ENCODE measurements at regions not wholly inside any gene's neighbourhood (a gene's known extent, or its start where the extent isn't known, plus 50 kb on each side); places are given as distances from the start of the nearest gene placed in this dataset.

DNA sequence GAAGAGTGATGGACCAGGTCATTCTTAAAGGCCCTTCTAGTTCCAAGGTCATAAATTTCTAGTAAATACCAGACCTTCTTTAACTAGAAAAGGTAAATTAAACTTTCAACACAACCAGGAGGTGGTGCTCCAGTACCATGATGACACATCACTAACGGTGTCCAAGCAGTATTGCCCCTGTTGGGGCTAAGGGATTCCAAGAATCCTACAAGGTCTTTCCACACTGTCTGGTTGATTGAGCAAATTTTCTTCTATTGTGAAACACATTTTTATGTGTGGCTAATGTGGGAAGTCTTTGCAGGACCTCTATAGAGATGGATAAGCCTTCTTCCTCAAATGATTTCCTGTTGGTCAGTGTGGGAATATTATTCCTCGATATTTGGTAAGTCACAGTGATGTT lies 459.6 kb upstream of the PAPPA start:
- DNase-seq (ENCODE audit: extremely low read depth in 1 of 11, low read depth in 9 of 11, low spot score in 4 of 11), result peak in 1 of 11 donors; percentile 3

DNA sequence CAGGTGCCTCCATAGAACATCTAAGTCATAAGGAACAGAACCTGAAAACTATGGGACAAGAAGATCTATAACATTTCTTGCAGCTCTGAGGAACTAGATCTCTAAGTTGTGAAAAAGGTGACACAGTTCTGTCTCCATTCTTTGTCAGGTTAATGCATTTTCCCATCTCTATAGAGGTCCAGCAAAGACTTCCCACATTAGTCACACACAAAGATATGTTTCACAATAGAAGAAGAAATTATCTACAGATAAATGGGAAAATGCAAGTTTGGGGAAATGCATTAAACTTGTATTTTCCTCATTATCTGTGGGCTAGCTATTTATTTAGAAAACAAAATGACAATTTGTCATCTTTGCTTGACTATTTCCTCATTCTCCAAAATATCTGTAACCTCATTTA lies 458.6 kb upstream of the PAPPA start:
- DNase-seq (ENCODE audit: extremely low read depth in 1 of 11, low read depth in 9 of 11, low spot score in 4 of 11), result no peak

DNA sequence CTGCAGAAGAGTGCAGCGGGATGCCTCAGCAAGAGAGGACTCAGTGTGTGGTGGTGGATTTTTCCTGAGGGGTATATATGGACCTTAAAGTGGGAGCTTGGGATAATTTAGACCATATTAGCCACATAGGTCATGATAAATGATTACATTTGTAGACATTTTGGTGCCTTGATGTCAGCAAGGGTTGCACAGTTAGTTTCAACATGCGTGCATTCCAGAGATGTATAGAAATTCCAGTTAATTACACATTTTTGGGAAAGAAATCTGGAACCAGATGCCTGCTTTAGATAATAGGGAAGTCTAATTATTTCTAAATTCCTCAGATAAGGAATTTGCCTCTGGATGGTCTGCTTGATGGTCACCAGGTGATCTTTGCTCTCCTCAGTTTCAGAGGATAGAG lies 440.6 kb upstream of the PAPPA start:
- no peak for DNase-seq (ENCODE audit: extremely low read depth in 1 of 11, low read depth in 9 of 11, low spot score in 4 of 11)

DNA sequence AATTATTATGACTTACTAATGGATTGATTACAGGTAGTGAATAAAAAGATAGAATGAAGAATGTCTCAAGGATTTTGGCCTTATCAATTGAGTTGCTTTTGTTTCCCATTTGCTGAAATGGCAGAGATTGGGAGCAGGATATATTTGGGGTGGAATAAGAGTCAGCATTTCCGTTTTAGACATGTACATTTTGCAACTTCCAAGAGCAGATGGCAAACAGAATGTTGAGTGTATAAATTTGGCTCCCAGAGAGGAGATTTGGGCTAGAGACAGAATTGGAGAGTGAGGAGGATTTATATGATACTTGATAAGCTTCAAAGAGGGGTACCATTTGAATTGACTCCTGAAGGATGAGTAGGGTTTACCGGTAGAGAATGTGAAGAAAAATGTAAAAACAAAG lies 437.9 kb upstream of the PAPPA start:
- no peak for DNase-seq (ENCODE audit: extremely low read depth in 1 of 11, low read depth in 9 of 11, low spot score in 4 of 11)

DNA sequence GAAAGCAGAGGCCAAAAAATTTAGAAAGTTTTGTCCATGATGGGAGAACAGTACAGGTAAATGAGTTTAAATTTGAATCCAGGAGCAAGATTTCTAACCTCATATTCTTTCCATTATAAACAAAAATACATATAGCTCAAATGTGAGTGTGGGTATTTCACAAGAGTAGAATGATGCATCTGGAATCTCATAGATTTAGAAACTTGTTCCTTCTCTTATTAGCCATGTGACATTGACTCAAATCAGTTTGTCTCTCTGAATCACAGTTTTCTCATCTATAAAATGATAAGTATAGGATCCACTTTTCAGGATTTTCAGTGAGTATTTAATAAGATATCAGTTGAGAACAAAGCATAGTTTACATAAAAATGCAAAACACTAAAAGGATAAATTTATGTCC lies 436.3 kb upstream of the PAPPA start:
- no peak for DNase-seq (ENCODE audit: extremely low read depth in 1 of 11, low read depth in 9 of 11, low spot score in 4 of 11)

DNA sequence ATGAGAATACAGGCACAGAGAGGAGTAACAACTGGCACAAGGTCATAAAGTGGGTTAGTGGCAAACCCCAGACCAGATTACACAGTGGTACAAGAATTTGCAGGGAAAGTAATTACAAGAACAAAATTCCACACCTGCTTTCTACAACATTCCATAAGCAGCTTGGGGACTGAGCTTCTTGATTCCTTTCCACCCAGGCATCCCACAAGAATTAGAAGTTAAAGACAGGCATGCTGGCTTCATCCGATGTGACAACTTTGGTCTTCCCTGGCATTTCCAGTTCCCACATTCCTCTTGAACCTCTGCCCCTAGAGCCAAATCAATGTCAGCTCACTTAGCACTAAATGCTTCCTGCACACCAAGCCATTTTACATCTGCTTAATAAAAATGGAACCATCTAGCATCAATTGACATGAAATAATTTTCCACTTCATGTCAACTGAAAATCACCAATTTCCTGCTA lies 435.8 kb upstream of the PAPPA start:
- DNase-seq (ENCODE audit: extremely low read depth in 1 of 11, low read depth in 9 of 11, low spot score in 4 of 11), result no peak

DNA sequence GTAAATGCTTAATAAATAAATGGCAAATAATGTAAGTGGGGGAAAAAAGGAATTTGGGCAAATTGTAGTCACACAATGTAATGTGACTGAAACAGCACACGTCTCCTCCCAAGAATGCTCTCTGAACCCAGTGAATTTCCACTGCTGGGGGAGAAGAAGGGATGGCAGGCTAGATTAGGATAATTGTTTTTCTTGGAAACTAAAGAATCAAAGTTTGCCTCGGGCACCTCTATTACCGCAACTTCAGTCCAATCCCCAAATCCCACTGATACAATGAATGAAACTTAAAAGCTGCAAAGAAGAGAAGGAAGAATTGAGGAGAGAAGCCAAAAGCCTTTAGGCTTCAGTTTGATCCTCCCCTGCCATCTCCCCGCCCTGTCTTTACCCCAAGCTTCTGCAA lies 423.2 kb upstream of the PAPPA start:
- no peak for DNase-seq (ENCODE audit: extremely low read depth in 1 of 11, low read depth in 9 of 11, low spot score in 4 of 11)

DNA sequence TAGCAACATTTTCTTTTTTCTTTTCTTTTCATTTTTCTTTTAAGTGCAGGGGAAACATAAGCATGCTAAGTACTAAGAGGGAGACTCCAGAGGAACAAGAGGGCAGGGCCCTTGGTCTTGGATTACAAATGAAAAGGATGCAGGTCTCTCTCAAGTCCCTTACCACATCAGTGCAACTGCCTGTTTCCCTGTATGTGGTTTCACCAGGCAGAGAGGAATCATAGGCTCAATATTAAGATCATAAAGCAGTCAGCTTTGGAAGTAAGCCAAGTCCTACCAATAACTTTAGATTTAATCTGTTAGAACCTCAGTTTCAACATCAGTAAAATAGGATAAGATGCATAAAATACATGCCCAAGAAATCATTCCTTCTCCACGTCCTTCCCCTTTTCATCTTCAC lies 422.7 kb upstream of the PAPPA start:
- no peak for DNase-seq (ENCODE audit: extremely low read depth in 1 of 11, low read depth in 9 of 11, low spot score in 4 of 11)

DNA sequence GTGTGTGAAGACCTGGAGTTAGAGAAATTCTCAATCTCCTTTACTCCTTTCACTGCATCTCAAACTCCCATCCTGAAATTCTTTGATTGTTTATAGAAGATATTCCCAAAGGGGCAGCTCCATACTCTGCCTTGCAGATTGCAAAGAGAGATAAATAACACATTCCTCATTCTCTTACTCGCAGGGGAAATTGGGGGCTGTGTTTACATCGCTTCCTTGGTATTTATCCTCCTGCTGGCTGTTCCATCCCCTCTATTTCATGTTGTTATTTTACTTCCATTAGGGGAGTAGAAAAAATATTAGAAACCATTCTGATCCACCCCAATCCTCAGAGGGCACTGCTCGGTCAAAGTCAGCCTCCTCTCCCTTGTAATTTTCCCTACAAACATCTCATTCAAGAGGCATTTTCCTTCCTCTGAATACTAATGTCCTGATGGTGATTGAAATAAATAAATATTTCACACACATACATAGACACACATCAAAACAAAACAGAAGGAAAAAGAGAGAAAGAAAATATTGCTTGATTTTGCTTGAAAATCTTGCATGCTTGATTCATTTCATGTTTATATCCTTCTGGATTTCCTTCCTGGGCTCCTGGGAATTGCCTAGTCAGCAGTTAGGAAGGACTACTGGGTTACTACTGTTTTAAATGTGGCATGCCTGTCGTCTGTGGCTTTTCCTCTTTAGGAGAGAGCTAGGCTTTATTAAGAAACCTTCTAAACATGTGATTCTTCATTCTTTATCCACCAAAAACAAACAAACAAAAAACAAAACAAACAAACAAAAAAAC lies 420.1 kb upstream of the PAPPA start:
- DNase-seq (ENCODE audit: extremely low read depth in 1 of 11, low read depth in 9 of 11, low spot score in 4 of 11), result no peak

DNA sequence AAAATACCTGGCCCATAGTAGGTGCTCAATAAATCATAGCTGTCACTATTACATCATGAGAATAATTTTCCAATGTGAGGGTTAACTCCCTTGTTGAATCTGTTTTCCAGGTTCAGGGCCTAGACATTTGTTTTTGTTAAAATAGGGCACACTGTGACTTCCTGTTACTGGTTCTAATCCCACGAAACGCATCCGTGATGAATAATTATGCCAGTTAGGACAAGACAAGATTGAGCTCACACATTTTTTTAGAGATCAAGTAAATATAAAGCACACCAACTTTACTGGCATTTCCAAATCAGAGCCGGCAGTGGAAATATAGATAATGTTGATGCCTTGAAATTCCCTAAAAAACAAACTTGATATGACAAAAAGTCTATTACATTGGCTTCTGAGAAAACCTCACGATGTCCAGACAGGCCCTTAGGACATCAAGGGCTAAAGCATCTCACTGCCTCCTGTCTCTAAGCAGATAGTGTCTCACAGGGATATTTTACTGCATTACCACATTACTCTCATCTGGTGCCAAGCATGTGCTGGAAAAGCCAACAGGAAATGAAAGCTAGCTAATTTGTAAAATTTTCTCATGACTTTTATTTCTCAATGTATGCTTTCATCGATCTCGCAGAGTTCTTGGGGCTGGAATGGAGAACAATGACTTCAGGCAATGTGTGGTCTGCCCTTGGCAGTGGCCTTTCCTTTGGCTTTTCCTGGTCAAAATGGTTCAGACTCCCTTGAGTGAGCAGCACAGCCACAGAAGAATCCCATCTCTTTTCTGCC lies 414.3 kb upstream of the PAPPA start:
- DNase-seq (ENCODE audit: extremely low read depth in 1 of 11, low read depth in 9 of 11, low spot score in 4 of 11), result no peak

DNA sequence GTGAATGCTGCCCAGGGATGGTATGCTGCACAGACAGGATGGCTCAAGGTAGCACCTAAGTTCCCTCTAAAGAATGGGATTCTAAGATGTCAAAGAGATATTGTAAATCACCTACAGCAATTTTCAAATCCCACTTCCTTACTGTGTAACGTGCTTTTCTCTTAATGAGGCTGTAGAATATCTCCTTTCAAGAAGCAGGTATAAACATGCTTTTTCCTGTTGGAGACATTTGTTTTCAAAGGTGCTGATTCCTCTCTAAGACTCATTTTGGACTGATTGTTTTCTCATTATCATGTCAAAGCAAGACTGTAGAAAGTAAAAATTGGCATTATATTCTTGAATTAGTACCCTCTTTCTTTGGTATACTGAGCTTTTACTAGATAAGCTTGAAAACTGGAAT lies 412.6 kb upstream of the PAPPA start:
- no peak for DNase-seq (ENCODE audit: extremely low read depth in 1 of 11, low read depth in 9 of 11, low spot score in 4 of 11)

DNA sequence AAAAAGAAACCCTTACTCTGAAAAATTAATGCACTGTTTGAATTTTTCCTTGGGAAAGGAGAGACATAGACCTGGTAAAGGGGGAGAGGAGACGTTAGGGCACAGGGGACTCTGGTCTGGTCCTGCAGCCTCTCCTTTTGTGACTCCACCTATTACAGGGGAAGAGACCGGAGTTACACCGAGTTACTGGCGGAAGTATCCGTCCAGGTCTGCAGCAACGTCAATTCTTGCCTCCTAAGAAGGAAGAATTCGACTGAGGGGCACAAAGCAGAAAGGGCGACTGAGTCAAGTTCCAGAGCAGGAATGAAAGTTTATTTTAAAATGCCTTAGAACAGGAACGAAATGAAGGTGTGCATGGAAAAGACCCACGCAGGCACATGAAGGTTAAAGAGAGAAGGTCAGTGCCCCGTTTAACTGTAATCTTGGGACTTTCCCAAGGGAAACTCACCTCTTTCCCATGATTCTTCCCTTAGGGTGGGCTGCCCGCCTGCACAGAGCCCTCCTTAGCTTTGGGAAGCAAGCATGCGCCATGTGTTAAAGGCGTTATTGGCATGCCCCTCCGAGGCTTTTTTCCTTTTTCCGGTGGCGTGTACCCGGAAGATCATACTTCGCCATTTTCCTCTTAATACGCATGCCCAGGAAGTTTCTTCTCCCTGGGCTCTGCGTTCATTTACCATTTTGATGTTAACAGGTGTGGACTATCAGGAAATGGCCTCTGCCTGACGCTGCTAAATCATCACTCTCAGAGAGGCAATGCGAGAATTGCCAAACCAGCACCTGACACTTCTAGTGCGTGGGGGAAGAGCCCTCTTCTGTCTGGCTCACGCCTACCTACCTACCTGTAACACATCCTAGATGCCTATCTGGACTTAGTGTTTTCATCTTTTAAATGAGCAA lies 409.6 kb upstream of the PAPPA start:
- DNase-seq (ENCODE audit: extremely low read depth in 1 of 11, low read depth in 9 of 11, low spot score in 4 of 11), result no peak

DNA sequence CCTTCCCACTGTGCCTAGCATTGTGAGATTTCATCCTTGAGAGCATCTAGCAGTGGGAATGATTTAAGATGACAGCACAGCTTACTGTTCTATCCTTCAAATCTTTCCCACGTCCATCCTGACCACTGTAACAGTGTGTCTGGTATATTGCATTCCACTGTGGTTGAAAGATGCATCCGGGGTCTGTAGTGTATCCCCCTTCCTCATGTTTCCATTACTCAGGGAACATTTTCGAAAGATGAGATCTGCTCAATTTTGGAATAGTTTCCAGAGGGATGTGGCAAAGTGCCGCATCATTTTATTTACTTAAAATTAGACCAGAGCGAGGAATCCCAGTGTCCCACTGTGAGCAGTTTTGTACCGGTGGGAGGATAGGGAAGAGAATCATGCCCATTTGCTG lies 407.1 kb upstream of the PAPPA start:
- DNase-seq (ENCODE audit: extremely low read depth in 1 of 11, low read depth in 9 of 11, low spot score in 4 of 11), result no peak

DNA sequence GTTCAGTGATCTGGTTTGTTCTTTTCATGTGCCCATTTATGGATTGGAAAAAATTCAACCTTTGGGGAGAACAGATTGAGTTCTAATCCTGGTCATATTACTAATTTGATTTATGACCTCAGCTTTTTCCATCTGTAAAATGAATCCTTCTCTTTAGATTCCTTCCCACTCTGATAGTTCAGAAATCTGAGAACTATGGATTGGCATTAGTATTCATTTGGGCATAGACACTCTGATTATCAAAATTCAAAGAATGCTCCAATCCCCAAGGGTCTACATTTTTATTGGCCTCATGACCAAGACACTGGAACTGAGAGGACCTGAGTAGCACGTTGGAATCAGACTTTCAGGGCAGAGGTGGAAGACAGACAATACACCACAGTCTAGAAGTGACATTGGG lies 405.9 kb upstream of the PAPPA start:
- no peak for DNase-seq (ENCODE audit: extremely low read depth in 1 of 11, low read depth in 9 of 11, low spot score in 4 of 11)

DNA sequence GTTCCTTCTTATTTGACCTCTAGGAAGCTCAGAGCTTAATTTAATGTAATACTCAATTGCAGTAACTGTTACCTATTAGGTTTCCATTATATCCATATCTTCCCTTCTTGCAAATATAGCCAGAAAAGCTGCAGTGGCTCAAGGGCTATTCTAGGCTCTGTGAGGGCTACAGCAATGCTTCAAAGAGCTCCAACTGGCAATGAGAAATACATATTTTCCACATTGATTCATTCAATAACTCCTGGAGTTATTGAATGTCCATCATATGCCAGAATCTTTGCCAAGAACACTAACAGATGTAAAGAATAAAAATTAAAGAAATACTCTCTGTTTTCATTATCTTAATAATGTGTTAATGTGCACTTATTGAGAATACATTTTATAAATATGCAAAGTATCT lies 396.9 kb upstream of the PAPPA start:
- no peak for DNase-seq (ENCODE audit: extremely low read depth in 1 of 11, low read depth in 9 of 11, low spot score in 4 of 11)

DNA sequence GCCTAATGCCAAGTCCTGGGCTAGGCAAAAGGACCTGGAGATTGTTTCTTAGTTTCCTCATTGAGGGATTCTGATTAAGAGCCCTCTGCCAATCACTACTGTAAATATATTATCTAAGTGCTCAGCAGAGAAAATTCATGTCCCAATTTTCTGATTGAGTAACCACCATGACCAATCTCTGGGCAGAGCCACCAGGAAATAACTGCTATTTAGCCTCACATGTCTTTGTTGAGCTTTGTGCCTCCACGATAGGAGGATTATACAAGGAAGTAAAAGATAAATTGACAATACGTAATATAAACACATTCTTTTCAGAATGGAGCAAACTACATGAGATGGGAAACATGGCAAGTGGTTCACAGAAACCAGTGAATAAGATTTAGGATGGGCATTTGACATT lies 396.1 kb upstream of the PAPPA start:
- no peak for DNase-seq (ENCODE audit: extremely low read depth in 1 of 11, low read depth in 9 of 11, low spot score in 4 of 11)

DNA sequence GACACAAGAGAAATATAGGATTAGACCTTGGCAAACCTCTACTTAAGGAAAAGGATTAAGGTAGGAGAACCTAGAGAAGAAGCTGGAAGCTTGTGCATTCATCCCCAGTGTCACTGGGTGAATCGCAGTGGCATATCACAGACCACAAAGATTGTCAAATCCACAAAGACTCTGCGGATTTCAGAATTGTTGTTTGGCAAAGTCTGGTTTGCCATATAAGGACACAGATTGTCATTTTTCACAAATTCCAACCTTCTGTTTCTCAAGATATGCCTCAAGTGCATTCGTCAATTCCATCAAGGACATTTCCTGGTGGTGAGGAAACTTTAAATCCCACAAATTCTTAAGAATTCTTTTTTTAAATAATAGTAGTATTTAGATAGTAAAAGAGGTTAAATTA lies 395.1 kb upstream of the PAPPA start:
- no peak for DNase-seq (ENCODE audit: extremely low read depth in 1 of 11, low read depth in 9 of 11, low spot score in 4 of 11)

DNA sequence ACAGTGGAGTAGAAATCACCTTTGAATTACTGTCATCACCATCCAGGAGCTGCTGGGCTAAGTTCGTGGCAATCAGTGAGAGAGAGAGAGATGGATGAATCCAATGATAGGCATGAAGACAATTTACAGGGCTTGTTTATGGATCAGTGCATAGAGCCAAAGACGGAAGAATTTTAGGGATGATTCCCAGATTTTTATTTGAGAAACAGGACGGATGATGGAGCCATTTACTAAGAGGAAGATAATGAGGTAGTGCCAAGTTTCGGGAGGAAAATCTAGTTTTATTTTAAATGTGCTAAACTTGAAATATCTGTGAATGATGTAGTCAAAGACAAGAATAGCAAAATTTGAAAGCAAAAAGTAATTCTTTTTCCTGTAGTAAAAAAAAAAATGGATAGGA lies 394.2 kb upstream of the PAPPA start:
- DNase-seq (ENCODE audit: extremely low read depth in 1 of 11, low read depth in 9 of 11, low spot score in 4 of 11), result no peak

DNA sequence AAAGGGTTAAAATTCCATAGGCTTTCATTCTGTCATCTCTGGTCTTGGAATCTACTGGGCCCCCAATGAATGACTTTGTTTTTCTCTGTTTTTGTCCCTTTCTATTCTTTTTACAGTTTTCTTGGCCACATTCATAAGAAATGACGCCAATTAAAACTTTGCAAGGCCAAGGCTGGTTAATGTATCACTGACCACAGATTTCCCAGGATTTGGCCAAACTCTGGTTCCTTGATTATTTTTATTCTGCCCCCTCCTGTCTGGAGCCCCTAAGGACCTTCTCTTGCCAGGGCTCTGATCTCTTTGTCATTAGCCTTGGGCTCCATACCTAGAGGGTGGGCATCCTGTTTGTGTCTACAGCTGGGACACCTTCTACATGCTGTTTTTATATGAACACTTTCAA lies 388.9 kb upstream of the PAPPA start:
- no peak for DNase-seq (ENCODE audit: extremely low read depth in 1 of 11, low read depth in 9 of 11, low spot score in 4 of 11)

DNA sequence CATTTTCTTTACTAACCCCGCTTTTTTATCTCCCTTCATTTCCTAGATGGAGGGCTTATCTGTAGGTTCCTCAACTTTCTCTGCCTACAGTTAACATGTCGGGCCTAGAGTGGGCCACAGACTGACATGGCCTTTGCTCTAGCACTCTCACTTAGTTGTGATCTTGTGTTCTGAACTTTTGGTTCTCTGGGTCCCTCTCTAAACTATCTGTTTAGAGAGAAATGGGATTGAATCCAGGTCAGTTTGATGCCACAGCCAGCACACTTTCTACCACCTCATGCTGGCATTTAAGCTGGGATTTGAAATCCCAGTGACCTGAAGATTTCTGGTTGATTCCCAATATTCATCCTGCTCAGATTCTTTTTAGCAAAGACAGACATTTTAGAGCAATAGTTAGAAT lies 388.5 kb upstream of the PAPPA start:
- no peak for DNase-seq (ENCODE audit: extremely low read depth in 1 of 11, low read depth in 9 of 11, low spot score in 4 of 11)
